ENCODE measurements at regions not wholly inside any gene's neighbourhood (a gene's known extent, or its start where the extent isn't known, plus 50 kb on each side); places are given as distances from the start of the nearest gene placed in this dataset.

DNA sequence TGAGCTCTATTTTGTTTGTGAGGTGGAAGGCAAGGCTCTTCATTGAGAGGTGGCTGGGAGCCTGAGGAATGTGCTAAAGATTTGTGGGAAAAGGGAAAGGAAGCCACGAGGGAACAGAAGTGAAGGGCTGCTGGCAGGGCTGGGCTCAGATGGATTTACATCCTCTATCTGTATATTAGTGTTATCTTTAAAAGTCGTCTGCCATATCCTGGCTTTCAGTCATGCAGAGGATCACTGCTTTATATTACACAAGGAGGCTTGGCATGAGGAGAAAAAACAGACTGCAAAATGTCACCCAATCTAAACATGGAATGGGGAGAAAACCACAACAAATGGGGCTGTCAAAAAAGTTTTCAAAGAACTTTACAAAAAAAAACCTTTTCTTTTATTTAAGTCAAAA, 434.4 kb downstream of the HRH4 start:
- peaks cover 7% of the 10 kb centered on the region for H3K4me1 Mint-ChIP-seq
- peaks cover under 1% of the 10 kb centered on the region for H3K9me3 Mint-ChIP-seq
- no peaks in the 10 kb centered on the region for H3K27me3 Mint-ChIP-seq (ENCODE audit: low read depth)
- H3K4me3 Mint-ChIP-seq, result no peak overlapping the region
- no peak for TF ChIP-seq CTCF (IDR thresholded peaks at IDR 0.05; ENCODE audit: unreplicated experiment in 3 of 3)
- no peaks in the 10 kb centered on the region for H3K36me3 Mint-ChIP-seq (ENCODE audit: low read depth)
- H3K27ac Mint-ChIP-seq, result no peak overlapping the region

DNA sequence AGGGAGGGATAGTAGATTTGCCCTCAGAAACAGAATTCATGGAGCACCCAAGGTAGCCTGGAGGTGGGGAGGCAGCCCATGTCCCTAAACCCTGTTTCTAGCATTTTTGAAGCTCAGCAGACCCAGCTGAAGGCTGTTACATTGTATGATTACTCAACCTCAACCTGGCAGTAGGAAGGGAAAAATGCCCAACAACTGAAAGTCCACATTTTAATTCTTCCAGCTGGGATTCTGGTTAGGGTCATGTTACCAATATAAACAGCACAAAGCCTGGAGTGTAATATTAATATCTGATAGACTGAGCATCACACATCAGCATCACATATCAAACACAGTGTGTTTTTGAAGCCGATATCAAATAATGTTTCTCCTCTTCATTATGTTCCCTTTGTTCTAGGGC, 437.0 kb downstream of the HRH4 start:
- Mint-ChIP-seq H3K4me3 (no peak overlapping the region), H3K27me3 (ENCODE audit: low read depth) (no peaks in the 10 kb centered on the region), H3K9me3 (peaks cover 14% of the 10 kb centered on the region), H3K4me1 (peaks cover 7% of the 10 kb centered on the region), H3K27ac (no peak overlapping the region), H3K36me3 (ENCODE audit: low read depth) (no peaks in the 10 kb centered on the region)
- no peak for TF ChIP-seq CTCF (IDR thresholded peaks at IDR 0.05; ENCODE audit: unreplicated experiment in 3 of 3)

DNA sequence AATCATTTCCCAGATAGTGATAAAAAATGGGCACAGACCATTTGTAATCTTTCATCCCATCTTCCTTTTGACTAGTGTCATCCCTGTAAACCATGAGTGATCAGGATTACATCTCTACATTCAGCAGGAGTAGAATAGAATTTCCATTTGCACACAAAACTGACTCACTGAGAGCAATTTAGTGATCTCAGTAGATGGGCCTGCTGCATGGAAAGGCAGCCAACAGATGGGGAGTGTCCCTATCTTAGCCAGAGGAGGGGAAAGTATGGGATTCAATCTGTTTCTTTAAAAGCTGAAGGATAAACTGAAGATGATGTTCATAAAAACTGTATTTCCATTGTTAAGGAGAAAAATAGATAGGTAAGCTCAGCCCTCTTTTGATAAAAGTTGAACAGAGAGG, 441.7 kb downstream of the ZNF521 start:
- TF ChIP-seq CTCF (IDR thresholded peaks at IDR 0.05; ENCODE audit: unreplicated experiment in 3 of 3), result no peak
- H3K9me3 Mint-ChIP-seq, result peaks cover 16% of the 10 kb centered on the region
- no peak overlapping the region for H3K4me3 Mint-ChIP-seq
- peaks cover 4% of the 10 kb centered on the region for H3K27me3 Mint-ChIP-seq (ENCODE audit: low read depth)
- peaks cover 7% of the 10 kb centered on the region for H3K4me1 Mint-ChIP-seq
- H3K36me3 Mint-ChIP-seq (ENCODE audit: low read depth), result no peaks in the 10 kb centered on the region
- no peak overlapping the region for H3K27ac Mint-ChIP-seq

GRCh38 chr18:24913507-24914170, 438.3 kb downstream of the ZNF521 start:
- Mint-ChIP-seq H3K4me1 (peaks cover 12% of the 10 kb centered on the region), H3K27ac (peak overlapping the region in 1 of 3 experiments; percentile 47), H3K27me3 (ENCODE audit: low read depth) (peaks cover 4% of the 10 kb centered on the region), H3K4me3 (no peak overlapping the region), H3K9me3 (peaks cover 2% of the 10 kb centered on the region), H3K36me3 (ENCODE audit: low read depth) (no peaks in the 10 kb centered on the region)
- no peak for TF ChIP-seq CTCF (IDR thresholded peaks at IDR 0.05; ENCODE audit: unreplicated experiment in 3 of 3)

GRCh38 chr18:24914171-24914525, 437.8 kb downstream of the ZNF521 start:
- H3K9me3 Mint-ChIP-seq, result peaks cover 2% of the 10 kb centered on the region
- H3K27ac Mint-ChIP-seq, result peak overlapping the region in 1 of 3 experiments; percentile 47
- no peak for TF ChIP-seq CTCF (IDR thresholded peaks at IDR 0.05; ENCODE audit: unreplicated experiment in 3 of 3)
- H3K4me3 Mint-ChIP-seq, result no peak overlapping the region
- H3K36me3 Mint-ChIP-seq (ENCODE audit: low read depth), result no peaks in the 10 kb centered on the region
- peaks cover 4% of the 10 kb centered on the region for H3K27me3 Mint-ChIP-seq (ENCODE audit: low read depth)
- peaks cover 12% of the 10 kb centered on the region for H3K4me1 Mint-ChIP-seq

DNA sequence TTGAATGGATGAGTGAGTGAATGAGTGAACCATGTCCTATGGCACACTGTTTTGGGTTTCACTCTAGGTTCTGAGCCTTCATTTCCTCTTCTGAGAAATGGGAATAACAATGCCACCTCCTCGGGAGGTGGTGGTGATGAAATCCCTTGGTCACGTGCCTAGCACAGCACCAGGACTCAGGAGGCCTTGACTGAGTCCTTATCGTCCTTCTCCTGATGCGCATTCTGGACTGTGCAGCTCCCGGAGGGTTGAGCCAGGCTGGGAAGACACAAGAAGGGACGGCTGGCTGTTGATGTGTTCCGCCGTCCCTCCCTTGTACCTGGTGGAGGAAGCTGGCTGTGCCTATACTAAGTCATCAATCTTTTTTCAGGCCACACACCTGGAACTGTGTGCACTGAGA, 437.3 kb downstream of the ZNF521 start:
- no peak for TF ChIP-seq CTCF (IDR thresholded peaks at IDR 0.05; ENCODE audit: unreplicated experiment in 3 of 3)
- Mint-ChIP-seq H3K9me3 (peaks cover under 1% of the 10 kb centered on the region), H3K27me3 (ENCODE audit: low read depth) (peaks cover 4% of the 10 kb centered on the region), H3K4me1 (peaks cover 12% of the 10 kb centered on the region), H3K36me3 (ENCODE audit: low read depth) (no peaks in the 10 kb centered on the region), H3K27ac (no peak overlapping the region), H3K4me3 (no peak overlapping the region)
